Loucy (cell line): ENCODE measurements at regions not wholly inside any gene's neighbourhood (a gene's known extent, or its start where the extent isn't known, plus 50 kb on each side); places are given as distances from the start of the nearest gene placed in this dataset.

Source experiments
- H2AFZ ChIP-seq: fragments of 200-600 bp; sonication (generic); 2 replicates; pipeline ENCODE4 v1.6.0; 2016; ENCODE audit warnings: antibody characterized with exemption, mild to moderate bottlenecking, low read length, moderate library complexity
- H3F3A ChIP-seq: fragments of 200-600 bp; 2 replicates; pipeline ENCODE4 v1.6.0; 2016; ENCODE audit warnings: antibody characterized with exemption, low read depth, mild to moderate bottlenecking
- H3K27me3 ChIP-seq: fragments of 200-600 bp; sonication (generic); 2 replicates; pipeline ENCODE4 v1.6.1; 2014; ENCODE audit warnings: low read length, mild to moderate bottlenecking; ENCODE audit not compliant: insufficient read depth, poor library complexity, severe bottlenecking
- H3K36me3 ChIP-seq: fragments of 200-600 bp; sonication (generic); 2 replicates; pipeline ENCODE4 v1.6.1; 2016; ENCODE audit warnings: low read length; ENCODE audit not compliant: insufficient read depth
- H3K4me1 ChIP-seq: fragments of 200-600 bp; sonication (generic); 2 replicates; pipeline ENCODE4 v1.5.1; 2014; ENCODE audit warnings: low read length, mild to moderate bottlenecking; ENCODE audit not compliant: insufficient read depth, poor library complexity, severe bottlenecking
- H3K4me2 ChIP-seq: fragments of 200-600 bp; sonication (generic); 2 replicates; pipeline ENCODE4 v1.6.0; 2014; ENCODE audit warnings: antibody characterized with exemption, low read length, low read depth, mild to moderate bottlenecking; ENCODE audit not compliant: poor library complexity, severe bottlenecking
- H3K4me3 ChIP-seq: fragments of 200-600 bp; sonication (generic); 2 replicates; pipeline ENCODE4 v1.5.1; 2014; ENCODE audit warnings: low read length, mild to moderate bottlenecking, mixed read lengths; ENCODE audit not compliant: poor library complexity, severe bottlenecking
- H3K79me2 ChIP-seq: fragments of 200-600 bp; sonication (generic); 2 replicates; pipeline ENCODE4 v1.6.1; 2014; ENCODE audit warnings: low read length; ENCODE audit not compliant: insufficient read depth
- H3K9ac ChIP-seq: fragments of 200-600 bp; sonication (generic); 2 replicates; pipeline ENCODE4 v1.6.0; 2014; ENCODE audit warnings: mild to moderate bottlenecking, low read depth, low read length, moderate library complexity; ENCODE audit not compliant: poor library complexity, severe bottlenecking
- H3K9me2 ChIP-seq: fragments of 200-600 bp; sonication (generic); replicated peaks from 2 replicates; pipeline ENCODE4 v1.6.1; 2016; ENCODE audit warnings: low read depth, low read length, mixed read lengths
- H3K9me3 ChIP-seq: fragments of 200-600 bp; sonication (generic); 2 replicates; pipeline ENCODE4 v1.6.1; 2014; ENCODE audit warnings: mild to moderate bottlenecking, antibody characterized with exemption, low read length, low read depth; ENCODE audit not compliant: insufficient read depth
- H4K20me1 ChIP-seq: fragments of 200-600 bp; sonication (generic); 2 replicates; pipeline ENCODE4 v1.6.0; 2014; ENCODE audit warnings: antibody characterized with exemption, low read length, mild to moderate bottlenecking; ENCODE audit not compliant: insufficient read depth, poor library complexity, severe bottlenecking
- EZH2phosphoT487 ChIP-seq: fragments of 200-600 bp; IDR thresholded peaks from 2 replicates; pipeline ENCODE4 v1.6.1; 2018; ENCODE audit warnings: antibody characterized with exemption, mild to moderate bottlenecking, moderate library complexity, borderline replicate concordance
- TF ChIP-seq, protein P1 (sequence below): fragments of 200-600 bp; sonication (generic); conservative IDR thresholded peaks from 2 replicates; pipeline ENCODE4 v1.5.1; 2014; ENCODE audit warnings: mild to moderate bottlenecking, antibody characterized with exemption, low read length

DNA sequence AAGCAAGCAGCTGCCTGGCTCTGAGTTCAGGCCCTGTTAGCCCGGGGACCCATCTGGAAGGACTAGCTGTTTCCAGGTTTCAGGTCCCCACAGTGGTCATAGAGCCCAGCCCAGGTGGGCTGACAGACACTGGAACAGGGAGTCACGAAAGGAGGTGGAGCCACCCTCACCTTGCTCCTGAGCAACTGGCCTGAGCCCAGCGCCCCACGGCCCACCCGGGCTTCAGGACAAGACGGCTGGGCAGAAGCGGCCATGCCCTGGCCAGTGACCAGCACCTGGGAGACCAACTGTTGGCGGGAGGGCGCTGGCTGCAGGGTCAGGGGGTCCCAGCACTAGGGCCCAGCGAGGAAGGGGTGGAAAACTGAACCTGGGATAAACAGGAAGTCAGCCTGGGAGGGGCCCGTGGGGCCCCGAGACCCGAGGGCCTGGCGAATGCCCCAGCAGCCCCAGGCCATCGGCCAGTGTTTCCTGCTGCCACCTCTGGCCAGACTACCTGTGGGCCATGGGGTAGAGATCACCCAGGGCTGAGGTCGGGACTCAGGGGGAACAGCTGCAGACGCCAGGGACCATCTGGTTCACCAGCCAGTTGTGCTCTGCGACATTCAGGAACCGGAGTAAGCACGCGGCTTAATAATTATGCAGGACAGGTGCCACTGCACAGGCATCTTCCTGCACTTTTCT, 282.1 kb upstream of the PPP2R2D start:
- Histone ChIP-seq H2AFZ (no peak overlapping the region), H3K27me3 (no peaks in the 10 kb centered on the region), H3K4me3 (no peak overlapping the region), H3K4me2 (no peak overlapping the region), H3K9me3 (peaks cover 3% of the 10 kb centered on the region; the same call in 1 of the 2 replicates), H3K36me3 (no peaks in the 10 kb centered on the region), H3K9ac (no peak overlapping the region), H4K20me1 (no peaks in the 10 kb centered on the region), H3K9me2 (no peaks in the 10 kb centered on the region), H3K79me2 (no peaks in the 10 kb centered on the region), H3F3A (no peaks in the 10 kb centered on the region), H3K4me1 (no peaks in the 10 kb centered on the region)
- TF ChIP-seq, protein P1, sequence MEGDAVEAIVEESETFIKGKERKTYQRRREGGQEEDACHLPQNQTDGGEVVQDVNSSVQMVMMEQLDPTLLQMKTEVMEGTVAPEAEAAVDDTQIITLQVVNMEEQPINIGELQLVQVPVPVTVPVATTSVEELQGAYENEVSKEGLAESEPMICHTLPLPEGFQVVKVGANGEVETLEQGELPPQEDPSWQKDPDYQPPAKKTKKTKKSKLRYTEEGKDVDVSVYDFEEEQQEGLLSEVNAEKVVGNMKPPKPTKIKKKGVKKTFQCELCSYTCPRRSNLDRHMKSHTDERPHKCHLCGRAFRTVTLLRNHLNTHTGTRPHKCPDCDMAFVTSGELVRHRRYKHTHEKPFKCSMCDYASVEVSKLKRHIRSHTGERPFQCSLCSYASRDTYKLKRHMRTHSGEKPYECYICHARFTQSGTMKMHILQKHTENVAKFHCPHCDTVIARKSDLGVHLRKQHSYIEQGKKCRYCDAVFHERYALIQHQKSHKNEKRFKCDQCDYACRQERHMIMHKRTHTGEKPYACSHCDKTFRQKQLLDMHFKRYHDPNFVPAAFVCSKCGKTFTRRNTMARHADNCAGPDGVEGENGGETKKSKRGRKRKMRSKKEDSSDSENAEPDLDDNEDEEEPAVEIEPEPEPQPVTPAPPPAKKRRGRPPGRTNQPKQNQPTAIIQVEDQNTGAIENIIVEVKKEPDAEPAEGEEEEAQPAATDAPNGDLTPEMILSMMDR: no peak
- TF ChIP-seq EZH2phosphoT487: no peak

DNA sequence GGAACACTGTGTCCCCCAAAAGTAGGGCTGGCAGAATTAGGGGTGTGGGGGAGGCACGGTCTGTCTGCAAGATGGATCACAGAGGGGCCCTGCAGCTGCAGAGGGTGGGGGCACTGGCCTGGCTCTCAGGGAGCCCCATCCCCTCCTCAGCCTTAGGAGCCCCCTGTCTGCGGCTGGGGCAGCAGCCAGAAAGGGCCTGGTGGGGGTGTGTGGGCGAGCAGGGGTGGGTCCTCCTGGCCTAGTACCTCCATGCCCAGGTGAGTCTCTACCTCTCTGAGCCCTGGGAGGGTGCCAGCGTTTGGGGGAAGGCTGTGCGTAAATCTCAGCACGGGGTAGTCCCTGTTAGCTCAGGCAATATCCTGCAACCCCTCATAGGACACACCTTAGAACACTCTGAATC, 280.5 kb upstream of the PPP2R2D start:
- H3K4me2 ChIP-seq: no peak overlapping the region
- no peaks in the 10 kb centered on the region for H4K20me1 ChIP-seq
- H2AFZ ChIP-seq: no peak overlapping the region
- H3K36me3 ChIP-seq: no peaks in the 10 kb centered on the region
- no peak overlapping the region for H3K9ac ChIP-seq
- no peaks in the 10 kb centered on the region for H3F3A ChIP-seq
- H3K9me3 ChIP-seq: peaks cover 2% of the 10 kb centered on the region; the same call in 1 of the 2 replicates
- no peaks in the 10 kb centered on the region for H3K9me2 ChIP-seq
- no peaks in the 10 kb centered on the region for H3K4me1 ChIP-seq
- TF ChIP-seq, protein P1: no peak
- no peak for TF ChIP-seq EZH2phosphoT487
- no peak overlapping the region for H3K4me3 ChIP-seq
- no peaks in the 10 kb centered on the region for H3K79me2 ChIP-seq
- H3K27me3 ChIP-seq: no peaks in the 10 kb centered on the region

DNA sequence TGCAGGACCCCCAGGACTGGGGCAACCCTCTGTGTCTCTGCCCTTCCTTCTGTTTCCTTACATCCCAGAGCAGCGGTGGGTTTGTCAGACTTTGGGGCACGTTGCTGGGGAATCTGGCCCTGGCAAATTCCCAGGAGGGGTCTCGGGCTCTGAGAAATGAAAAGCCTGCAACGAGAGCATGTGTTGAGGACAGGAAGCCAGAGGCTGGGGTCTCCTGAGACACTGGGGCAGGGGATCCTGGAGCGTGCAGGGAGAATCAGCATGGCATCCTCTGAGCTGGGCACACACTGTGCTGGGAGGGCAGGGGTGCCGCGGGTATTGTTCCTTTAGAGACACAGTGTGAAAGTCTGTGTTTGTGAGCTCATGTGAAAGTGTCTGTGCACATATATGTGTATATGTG, 279.9 kb upstream of the PPP2R2D start:
- no peaks in the 10 kb centered on the region for H3F3A ChIP-seq
- H3K36me3 ChIP-seq: no peaks in the 10 kb centered on the region
- no peaks in the 10 kb centered on the region for H3K79me2 ChIP-seq
- no peaks in the 10 kb centered on the region for H4K20me1 ChIP-seq
- H3K9me2 ChIP-seq: no peaks in the 10 kb centered on the region
- H3K9me3 ChIP-seq: no peaks in the 10 kb centered on the region; the same call in 1 of the 2 replicates
- no peak for TF ChIP-seq EZH2phosphoT487
- TF ChIP-seq, protein P1: no peak
- no peaks in the 10 kb centered on the region for H3K27me3 ChIP-seq
- H3K4me2 ChIP-seq: no peak overlapping the region
- H3K9ac ChIP-seq: no peak overlapping the region
- no peak overlapping the region for H3K4me3 ChIP-seq
- H3K4me1 ChIP-seq: no peaks in the 10 kb centered on the region
- no peak overlapping the region for H2AFZ ChIP-seq
